H9 (cell line): ENCODE measurements at regions not wholly inside any gene's neighbourhood (a gene's known extent, or its start where the extent isn't known, plus 50 kb on each side); places are given as distances from the start of the nearest gene placed in this dataset.

Source experiments
- DNase-seq: peaks from one replicate; pipeline ENCODE4 v3.0.0-alpha.2; 2017
- H2AFZ ChIP-seq: one replicate; pipeline ENCODE4 v1.6.1; 2013; ENCODE audit warnings: mild to moderate bottlenecking, low read length, control low read depth, moderate library complexity
- H2AK5ac ChIP-seq: 2 replicates; pipeline ENCODE4 v1.6.1; 2013; ENCODE audit warnings: low read length, control low read depth, mixed read lengths; ENCODE audit not compliant: insufficient read length
- H2BK120ac ChIP-seq: one replicate; pipeline ENCODE4 v1.6.1; 2013; ENCODE audit warnings: low read depth, mild to moderate bottlenecking, low read length, control low read depth, inconsistent platforms; ENCODE audit not compliant: poor library complexity, severe bottlenecking
- H2BK12ac ChIP-seq: 2 replicates; pipeline ENCODE4 v1.6.1; 2013; ENCODE audit warnings: low read length, control low read depth, mixed read lengths, low read depth; ENCODE audit not compliant: insufficient read length
- H2BK15ac ChIP-seq: 2 replicates; pipeline ENCODE4 v1.6.1; 2013; ENCODE audit warnings: low read depth, low read length, control low read depth
- H2BK20ac ChIP-seq: one replicate; pipeline ENCODE4 v1.6.1; 2013; ENCODE audit warnings: low read depth, mild to moderate bottlenecking, low read length, control low read depth, inconsistent platforms; ENCODE audit not compliant: poor library complexity, severe bottlenecking
- H2BK5ac ChIP-seq: 2 replicates; pipeline ENCODE4 v1.6.1; 2013; ENCODE audit warnings: low read length, control low read depth, mixed read lengths; ENCODE audit not compliant: insufficient read length
- H3K14ac ChIP-seq: 2 replicates; pipeline ENCODE4 v1.6.1; 2013; ENCODE audit warnings: low read length, control low read depth; ENCODE audit not compliant: insufficient read depth
- H3K18ac ChIP-seq: 2 replicates; pipeline ENCODE4 v1.6.1; 2013; ENCODE audit warnings: low read depth, mild to moderate bottlenecking, mixed read lengths, low read length, control low read depth; ENCODE audit not compliant: insufficient read length
- H3K23ac ChIP-seq: 2 replicates; pipeline ENCODE4 v1.6.1; 2013; ENCODE audit warnings: low read length, control low read depth, mixed read lengths, low read depth; ENCODE audit not compliant: insufficient read length
- H3K23me2 ChIP-seq: 2 replicates; pipeline ENCODE4 v1.6.1; 2013; ENCODE audit warnings: low read depth, mild to moderate bottlenecking, mixed read lengths, low read length, control low read depth; ENCODE audit not compliant: insufficient read length, poor library complexity, severe bottlenecking
- H3K27ac ChIP-seq: 2 replicates; pipeline ENCODE4 v1.5.1; 2013; ENCODE audit warnings: low read length, control low read depth, mixed read lengths, low read depth; ENCODE audit not compliant: insufficient read length
- H3K27me3 ChIP-seq: 2 replicates; pipeline ENCODE4 v1.6.1; 2013; ENCODE audit warnings: low read length, control low read depth, inconsistent platforms; ENCODE audit not compliant: insufficient read depth
- H3K4ac ChIP-seq: 2 replicates; pipeline ENCODE4 v1.6.1; 2013; ENCODE audit warnings: low read depth, mild to moderate bottlenecking, control low read depth, inconsistent platforms, low read length, moderate library complexity
- H3K4me1 ChIP-seq: 2 replicates; pipeline ENCODE4 v1.6.1; 2013; ENCODE audit warnings: low read length, control low read depth, inconsistent platforms; ENCODE audit not compliant: insufficient read depth
- H3K4me2 ChIP-seq: 2 replicates; pipeline ENCODE4 v1.6.1; 2013; ENCODE audit warnings: low read length, control low read depth, mixed read lengths; ENCODE audit not compliant: insufficient read length, insufficient read depth
- H3K56ac ChIP-seq: 2 replicates; pipeline ENCODE4 v1.6.1; 2013; ENCODE audit warnings: low read depth, mild to moderate bottlenecking, mixed read lengths, low read length, control low read depth; ENCODE audit not compliant: insufficient read length
- H3K79me1 ChIP-seq: 2 replicates; pipeline ENCODE4 v1.6.1; 2013; ENCODE audit warnings: low read depth, mild to moderate bottlenecking, moderate library complexity, low read length, control low read depth, inconsistent platforms; ENCODE audit not compliant: insufficient read depth, poor library complexity, severe bottlenecking
- H3K79me2 ChIP-seq: 2 replicates; pipeline ENCODE4 v1.6.1; 2013; ENCODE audit warnings: low read length, control low read depth, inconsistent platforms; ENCODE audit not compliant: insufficient read depth
- H3K9ac ChIP-seq: 2 replicates; pipeline ENCODE4 v1.6.1; 2013; ENCODE audit warnings: low read length, control low read depth, mixed read lengths; ENCODE audit not compliant: insufficient read length; ENCODE audit errors: extremely low read depth
- H3K9me3 ChIP-seq: one replicate; pipeline ENCODE4 v1.6.1; 2013; ENCODE audit warnings: low read depth, low read length, inconsistent platforms; ENCODE audit not compliant: control insufficient read depth
- H3T11ph ChIP-seq: one replicate; pipeline ENCODE4 v1.6.1; 2013; ENCODE audit warnings: mild to moderate bottlenecking, low read length, control low read depth, inconsistent platforms
- H4K20me1 ChIP-seq: one replicate; pipeline ENCODE4 v1.6.1; 2013; ENCODE audit not compliant: control insufficient read depth, insufficient read length, insufficient read depth
- H4K5ac ChIP-seq: 2 replicates; pipeline ENCODE4 v1.6.1; 2013; ENCODE audit warnings: low read depth, mild to moderate bottlenecking, mixed read lengths, low read length, control low read depth; ENCODE audit not compliant: insufficient read length
- H4K8ac ChIP-seq: replicated peaks from 2 replicates; pipeline ENCODE4 v1.6.1; 2013; ENCODE audit warnings: low read length, control low read depth, mixed read lengths, low read depth; ENCODE audit not compliant: insufficient read length
- H4K91ac ChIP-seq: 2 replicates; pipeline ENCODE4 v1.6.1; 2013; ENCODE audit warnings: low read depth, mild to moderate bottlenecking, moderate library complexity, mixed read lengths, low read length, control low read depth; ENCODE audit not compliant: insufficient read length
- H3K27ac Mint-ChIP-seq, 3 experiments: 2 replicates in 2 of 3; 3 replicates in 1 of 3; pipeline ENCODE4 v1.8.0; 2020 to 2021; ENCODE audit warnings: mixed read lengths in 3 of 3, mild to moderate bottlenecking in 1 of 3, moderate library complexity in 1 of 3
- H3K27me3 Mint-ChIP-seq: 2 replicates; pipeline ENCODE4 v1.8.0; 2021; ENCODE audit warnings: low read depth, mild to moderate bottlenecking, moderate library complexity, mixed read lengths
- H3K36me3 Mint-ChIP-seq, 3 experiments: 2 replicates in 2 of 3; 3 replicates in 1 of 3; pipeline ENCODE4 v1.8.0; 2020 to 2021; ENCODE audit warnings: low read depth in 3 of 3, mixed read lengths in 3 of 3; ENCODE audit not compliant: insufficient read depth in 1 of 3
- H3K4me1 Mint-ChIP-seq, 2 experiments: 2 replicates each; pipeline ENCODE4 v1.8.0; 2020; ENCODE audit warnings: mixed read lengths in 2 of 2
- H3K4me3 Mint-ChIP-seq, 2 experiments: 2 replicates in 1 of 2; 3 replicates in 1 of 2; pipeline ENCODE4 v1.8.0; 2020 to 2021; ENCODE audit warnings: mild to moderate bottlenecking in 2 of 2, mixed read lengths in 2 of 2, moderate library complexity in 1 of 2
- H3K9me3 Mint-ChIP-seq, 2 experiments: 2 replicates in 1 of 2; 3 replicates in 1 of 2; pipeline ENCODE4 v1.8.0; 2020; ENCODE audit warnings: mild to moderate bottlenecking in 2 of 2, mixed read lengths in 2 of 2, moderate library complexity in 1 of 2
- WGBS: extraction: QIAGEN DNeasy Blood & Tissue Kit; methylation state at CpG from one replicate; pipeline ENCODE4 v1.1.7; 2013; ENCODE audit warnings: missing lambda C conversion rate, low lambda C conversion rate, mixed read lengths; ENCODE audit not compliant: insufficient read length; ENCODE audit errors: extremely low coverage; 5-methylcytosine and 5-hydroxymethylcytosine counted together
- TF ChIP-seq, protein P1 (sequence below): fragments of 200-600 bp; sonication (generic); conservative IDR thresholded peaks from 3 replicates; pipeline ENCODE4 v1.8.0; 2021; ENCODE audit warnings: antibody characterized with exemption, mild to moderate bottlenecking

DNA sequence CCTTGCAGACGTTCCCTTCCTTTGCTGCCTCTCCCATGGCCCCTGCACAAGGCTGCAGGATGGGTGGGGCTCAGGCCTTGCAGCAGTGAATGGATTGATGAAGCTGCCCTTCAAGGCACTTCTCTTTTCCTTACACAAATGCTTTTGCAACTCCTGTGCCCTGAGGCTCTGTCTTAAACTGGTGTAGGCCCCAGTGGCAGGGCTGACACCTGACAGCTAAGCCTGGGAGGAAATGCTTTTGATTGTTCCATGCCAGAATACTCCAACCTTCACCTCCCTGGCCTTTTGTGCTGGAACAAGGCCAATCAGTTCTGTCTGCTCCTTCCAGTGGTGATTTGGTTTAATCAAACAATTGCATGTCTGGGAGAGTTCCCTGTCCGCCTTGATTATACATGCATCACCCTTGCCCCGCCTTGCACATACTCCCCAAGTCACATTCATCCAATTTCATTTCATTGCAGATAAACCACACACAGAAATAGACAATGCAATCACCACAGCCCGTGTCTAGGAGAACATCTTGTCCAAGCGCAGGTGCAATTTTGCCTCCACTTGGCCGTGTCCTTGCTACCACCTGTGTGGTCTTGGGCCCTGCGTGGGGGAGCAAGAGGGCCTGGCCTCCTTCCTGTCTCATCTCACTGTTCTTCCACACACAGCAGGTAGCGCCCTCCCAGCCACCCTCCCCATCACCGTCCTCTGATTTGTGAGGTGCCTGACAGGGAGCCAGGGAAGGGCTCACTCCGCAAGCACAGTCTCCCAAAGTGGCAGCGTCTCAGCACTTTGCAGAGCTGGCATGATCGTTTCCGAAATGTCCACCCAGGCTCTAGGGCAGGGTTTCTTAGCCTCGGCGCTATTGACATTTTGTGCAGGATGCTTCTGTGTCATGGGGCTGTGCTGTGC lies 120.4 kb downstream of the CDH26 start:
- no peaks in the 10 kb centered on the region for H3K9me3 ChIP-seq
- no peak overlapping the region for H2BK120ac ChIP-seq
- TF ChIP-seq, protein P1, sequence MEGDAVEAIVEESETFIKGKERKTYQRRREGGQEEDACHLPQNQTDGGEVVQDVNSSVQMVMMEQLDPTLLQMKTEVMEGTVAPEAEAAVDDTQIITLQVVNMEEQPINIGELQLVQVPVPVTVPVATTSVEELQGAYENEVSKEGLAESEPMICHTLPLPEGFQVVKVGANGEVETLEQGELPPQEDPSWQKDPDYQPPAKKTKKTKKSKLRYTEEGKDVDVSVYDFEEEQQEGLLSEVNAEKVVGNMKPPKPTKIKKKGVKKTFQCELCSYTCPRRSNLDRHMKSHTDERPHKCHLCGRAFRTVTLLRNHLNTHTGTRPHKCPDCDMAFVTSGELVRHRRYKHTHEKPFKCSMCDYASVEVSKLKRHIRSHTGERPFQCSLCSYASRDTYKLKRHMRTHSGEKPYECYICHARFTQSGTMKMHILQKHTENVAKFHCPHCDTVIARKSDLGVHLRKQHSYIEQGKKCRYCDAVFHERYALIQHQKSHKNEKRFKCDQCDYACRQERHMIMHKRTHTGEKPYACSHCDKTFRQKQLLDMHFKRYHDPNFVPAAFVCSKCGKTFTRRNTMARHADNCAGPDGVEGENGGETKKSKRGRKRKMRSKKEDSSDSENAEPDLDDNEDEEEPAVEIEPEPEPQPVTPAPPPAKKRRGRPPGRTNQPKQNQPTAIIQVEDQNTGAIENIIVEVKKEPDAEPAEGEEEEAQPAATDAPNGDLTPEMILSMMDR, result no peak
- no peak overlapping the region for H3K4ac ChIP-seq
- no peak overlapping the region for H3T11ph ChIP-seq
- H3K4me1 ChIP-seq, result no peaks in the 10 kb centered on the region
- no peaks in the 10 kb centered on the region for H3K79me1 ChIP-seq
- H3K27me3 ChIP-seq, result no peaks in the 10 kb centered on the region
- peaks cover 22% of the 10 kb centered on the region for H3K27me3 Mint-ChIP-seq
- H3K9ac ChIP-seq, result no peak overlapping the region
- no peak overlapping the region for H3K56ac ChIP-seq
- no peak overlapping the region for H3K18ac ChIP-seq
- WGBS, result no CpG with 5 or more reads among the region's 15 CpGs
- H3K4me3 Mint-ChIP-seq, result no peak overlapping the region
- no peak for DNase-seq
- H3K27ac Mint-ChIP-seq, result no peak overlapping the region
- H4K91ac ChIP-seq, result no peak overlapping the region
- H2BK15ac ChIP-seq, result no peak overlapping the region
- H2BK20ac ChIP-seq, result no peak overlapping the region
- H3K14ac ChIP-seq, result no peak overlapping the region
- H2AFZ ChIP-seq, result no peak overlapping the region
- H3K23me2 ChIP-seq, result no peaks in the 10 kb centered on the region
- H3K9me3 Mint-ChIP-seq, result peaks cover 0 to 5% of the 10 kb centered on the region in 2 experiments; a peak in 1 of 5 replicates
- H3K23ac ChIP-seq, result no peak overlapping the region
- no peak overlapping the region for H2AK5ac ChIP-seq
- H2BK5ac ChIP-seq, result no peak overlapping the region
- H3K27ac ChIP-seq, result no peak overlapping the region
- H4K5ac ChIP-seq, result no peak overlapping the region
- H3K79me2 ChIP-seq, result no peaks in the 10 kb centered on the region
- H2BK12ac ChIP-seq, result no peak overlapping the region
- no peak overlapping the region for H3K4me2 ChIP-seq
- H4K20me1 ChIP-seq, result no peaks in the 10 kb centered on the region
- no peaks in the 10 kb centered on the region for H3K4me1 Mint-ChIP-seq
- no peak overlapping the region for H4K8ac ChIP-seq
- no peaks in the 10 kb centered on the region; a peak in 1 of 7 replicates for H3K36me3 Mint-ChIP-seq
